Body of pancreas (tissue), 4 donors: ENCODE measurements at regions not wholly inside any gene's neighbourhood (a gene's known extent, or its start where the extent isn't known, plus 50 kb on each side); places are given as distances from the start of the nearest gene placed in this dataset.

Source experiments
- ATAC-seq: fragments of 150-250 bp; one replicate; pipeline ENCODE4 v1.9.1; 2016
- DNase-seq, 4 donors: peaks; one replicate each; pipeline ENCODE4 v3.0.0-alpha.2; 2019
- H3K27ac ChIP-seq, 4 donors: fragments of 200-600 bp; sonication (generic); 1 replicate in 3 of 4; 2 replicates in 1 of 4; pipeline versions ENCODE4 v1.5.1 to v1.6.1; 2016 to 2019; ENCODE audit warnings: mild to moderate bottlenecking in 1 of 4, mixed read lengths in 1 of 4, moderate library complexity in 1 of 4
- H3K27me3 ChIP-seq, 2 donors: fragments of 200-600 bp; sonication (generic); one replicate each; pipeline ENCODE4 v1.6.0; 2016; ENCODE audit warnings: mild to moderate bottlenecking in 1 of 2
- H3K36me3 ChIP-seq, 2 donors: fragments of 200-600 bp; sonication (generic); replicated peaks in 1 of 2; 2 replicates each; pipeline ENCODE4 v1.5.1; 2016; ENCODE audit warnings: low read depth in 2 of 2; ENCODE audit not compliant: insufficient read depth in 1 of 2
- H3K4me1 ChIP-seq: fragments of 200-600 bp; sonication (generic); one replicate; pipeline ENCODE4 v1.6.0; 2016
- H3K4me3 ChIP-seq, 2 donors: fragments of 200-600 bp; sonication (generic); 1 replicate in 1 of 2; 2 replicates in 1 of 2; pipeline ENCODE4 v1.5.1; 2016 to 2019
- H3K9me3 ChIP-seq, 3 donors: fragments of 200-600 bp; sonication (generic); 1 replicate in 2 of 3; 2 replicates in 1 of 3; pipeline ENCODE4 v1.5.1; 2016
- CTCF ChIP-seq, 7 experiments: fragments of 450-650 bp in 4 of 7; fragments of 200-600 bp in 3 of 7; sonication (generic) in 3 of 7; IDR thresholded peaks; one replicate each; pipeline ENCODE4 v1.5.1; 2016 to 2019; ENCODE audit warnings: antibody characterized with exemption in 7 of 7
- POLR2A ChIP-seq, 3 donors: fragments of 450-650 bp; IDR thresholded peaks; one replicate each; pipeline ENCODE4 v1.6.1; 2016; ENCODE audit warnings: antibody characterized with exemption in 3 of 3, mild to moderate bottlenecking in 2 of 3
- WGBS, 2 donors: methylation state at CpG; one replicate each; pipeline ENCODE4 v1.1.5; 2017; 5-methylcytosine and 5-hydroxymethylcytosine counted together
- intact Hi-C: fragments of 100-400 bp; cut with DNase I; formaldehyde crosslinking; loops from one replicate; pipeline ENCODE4 v1.15.1; 2023

DNA sequence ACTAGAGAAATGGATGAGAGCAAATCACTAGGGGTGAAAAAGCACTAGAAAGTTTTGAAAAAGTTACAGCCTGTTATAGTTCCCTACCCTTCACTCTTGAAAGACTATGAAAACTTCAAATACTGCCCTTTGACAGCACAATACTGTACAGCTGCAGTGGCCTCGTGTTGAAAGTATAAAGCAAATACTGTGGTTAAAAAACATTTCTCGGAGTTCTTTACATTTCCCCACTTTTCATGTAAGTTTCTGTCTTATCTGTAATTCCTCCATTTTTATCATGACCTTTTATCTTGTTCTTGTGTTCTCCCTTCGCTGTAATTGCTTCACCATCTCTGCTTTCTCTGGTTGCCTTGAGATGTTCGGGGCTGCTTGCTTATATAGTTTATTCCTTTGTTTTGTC is 423.8 kb upstream of the CFAP20DC start:
- H3K27ac ChIP-seq, result no peak overlapping the region
- intact Hi-C loops, result no loop called here
- no peak for TF ChIP-seq CTCF (IDR thresholded peaks at IDR 0.05)
- TF ChIP-seq POLR2A (IDR thresholded peaks at IDR 0.05), result no peak
- DNase-seq, result no peak
- no peak overlapping the region for H3K4me3 ChIP-seq
- H3K36me3 ChIP-seq, result no peaks in the 10 kb centered on the region
- no peaks in the 10 kb centered on the region for H3K4me1 ChIP-seq
- WGBS, 2 donors, result 80 to 84% methylated on average over 4 of the region's 4 CpGs
- H3K9me3 ChIP-seq, result no peaks in the 10 kb centered on the region
- ATAC-seq, result no peak
- no peaks in the 10 kb centered on the region for H3K27me3 ChIP-seq

GRCh38 chr3:59472541-59472940 is 422.7 kb upstream of the CFAP20DC start:
- DNase-seq (no peak), ATAC-seq (no peak)
- Histone ChIP-seq H3K4me1 (no peaks in the 10 kb centered on the region), H3K9me3 (no peaks in the 10 kb centered on the region), H3K4me3 (no peak overlapping the region), H3K36me3 (no peaks in the 10 kb centered on the region), H3K27me3 (no peaks in the 10 kb centered on the region), H3K27ac (no peak overlapping the region)
- intact Hi-C loops, result no loop called here
- 87 to 92% methylated on average over 3 of the region's 3 CpGs for WGBS, 2 donors
- TF ChIP-seq CTCF (IDR thresholded peaks at IDR 0.05) (no peak), POLR2A (IDR thresholded peaks at IDR 0.05) (no peak)

DNA sequence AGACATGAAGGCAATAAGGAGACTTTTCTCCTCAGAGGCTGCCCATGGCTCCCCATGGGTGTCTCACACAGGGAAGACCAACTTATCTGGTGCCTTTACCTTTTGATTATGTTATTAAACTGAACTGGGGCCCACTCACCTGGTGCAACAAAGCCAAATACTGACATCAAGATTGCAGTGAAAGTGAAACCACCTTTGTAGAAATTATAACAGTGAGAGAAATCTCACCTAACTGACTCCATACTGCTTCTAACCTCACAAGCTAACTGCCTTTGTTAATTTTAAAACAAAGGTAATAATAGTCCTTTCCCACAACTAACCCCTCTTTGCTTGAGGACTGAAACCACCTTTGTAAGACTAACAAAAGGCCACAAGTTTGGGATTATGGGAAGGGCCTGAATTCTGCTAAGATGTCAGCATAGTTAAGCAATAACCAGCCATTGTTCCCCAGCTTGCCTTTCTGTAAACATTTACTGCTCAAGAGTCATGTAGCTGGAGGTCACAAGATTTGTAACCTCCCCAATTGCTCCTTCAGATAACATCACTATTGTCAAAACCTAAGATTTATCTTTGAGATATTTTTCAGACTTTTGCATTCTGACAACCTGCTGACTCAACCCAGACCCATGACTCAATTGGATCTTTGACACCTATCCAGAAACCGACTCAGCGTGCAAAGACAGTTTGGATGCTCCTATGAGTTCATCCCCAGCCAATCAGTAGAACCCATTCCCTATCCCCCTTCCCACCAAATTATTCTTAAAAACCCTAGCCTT is 420.3 kb upstream of the CFAP20DC start:
- H3K9me3 ChIP-seq, result no peaks in the 10 kb centered on the region
- no peaks in the 10 kb centered on the region for H3K27me3 ChIP-seq
- no peak overlapping the region for H3K27ac ChIP-seq
- 89 to 95% methylated on average over 2 of the region's 2 CpGs for WGBS, 2 donors
- DNase-seq (no peak), ATAC-seq (no peak)
- H3K36me3 ChIP-seq, result no peaks in the 10 kb centered on the region
- intact Hi-C loops, result no loop called here
- no peaks in the 10 kb centered on the region for H3K4me1 ChIP-seq
- H3K4me3 ChIP-seq, result no peak overlapping the region
- TF ChIP-seq POLR2A (IDR thresholded peaks at IDR 0.05) (no peak), CTCF (IDR thresholded peaks at IDR 0.05) (no peak)

DNA sequence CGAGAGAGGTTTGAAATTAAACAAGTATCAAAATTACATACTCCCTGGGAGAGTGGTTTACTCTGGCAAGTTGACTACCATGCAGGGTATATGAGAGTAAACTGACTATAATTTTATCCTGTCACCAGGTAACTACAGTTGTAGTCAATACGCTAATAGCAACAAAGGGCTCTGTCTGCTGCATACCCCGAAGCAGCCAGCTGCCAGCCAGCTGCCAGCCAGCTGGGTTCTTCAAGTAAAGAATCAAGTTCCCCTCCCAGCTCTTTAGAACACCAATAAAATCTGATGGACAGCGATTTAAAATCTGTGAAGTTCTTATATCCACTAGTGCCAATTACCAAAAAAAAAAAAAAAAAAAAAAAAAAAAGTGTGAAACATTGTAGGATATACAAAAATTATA is 417.7 kb upstream of the CFAP20DC start:
- DNase-seq, result no peak
- WGBS, 2 donors, result 79 to 83% methylated on average over 4 of the region's 4 CpGs

More for the DNA sequence above, 417.7 kb upstream of the CFAP20DC start:
- H3K4me3 ChIP-seq, result no peak overlapping the region
- no peaks in the 10 kb centered on the region for H3K27me3 ChIP-seq
- intact Hi-C loops, result no loop called here
- TF ChIP-seq POLR2A (IDR thresholded peaks at IDR 0.05), result no peak
- no peak for TF ChIP-seq CTCF (IDR thresholded peaks at IDR 0.05)
- H3K9me3 ChIP-seq, result no peaks in the 10 kb centered on the region
- no peak for ATAC-seq
- H3K36me3 ChIP-seq, result no peaks in the 10 kb centered on the region
- H3K27ac ChIP-seq, result no peak overlapping the region
- no peaks in the 10 kb centered on the region for H3K4me1 ChIP-seq
